PFSK-1 (cell line): ENCODE measurements at regions not wholly inside any gene's neighbourhood (a gene's known extent, or its start where the extent isn't known, plus 50 kb on each side); places are given as distances from the start of the nearest gene placed in this dataset.

Source experiments
- FOXP2 ChIP-seq: optimal IDR thresholded peaks from 2 replicates; pipeline ENCODE3; 2011; ENCODE audit warnings: borderline replicate concordance, control low read depth, inconsistent platforms; ENCODE audit not compliant: insufficient read depth; ENCODE audit errors: extremely low read length, extremely low read depth
- POLR2AphosphoS5 ChIP-seq: IDR thresholded peaks from 2 replicates; pipeline ENCODE4 v1.6.1; 2012; ENCODE audit warnings: low read depth, mild to moderate bottlenecking, control low read depth, low read length, moderate library complexity
- REST ChIP-seq, 2 experiments: IDR thresholded peaks; 2 replicates each; pipeline versions ENCODE4 v1.6.1 to v1.8.0; 2011 to 2012; ENCODE audit warnings: low read depth in 2 of 2, low read length in 2 of 2, control low read depth in 1 of 2, inconsistent platforms in 1 of 2, mild to moderate bottlenecking in 1 of 2, moderate library complexity in 1 of 2; ENCODE audit not compliant: insufficient read depth in 1 of 2
- SIN3A ChIP-seq: IDR thresholded peaks from 2 replicates; pipeline ENCODE4 v1.6.1; 2012; ENCODE audit warnings: mild to moderate bottlenecking, low read length, moderate library complexity, borderline replicate concordance; ENCODE audit not compliant: insufficient read depth
- TAF1 ChIP-seq: IDR thresholded peaks from 2 replicates; pipeline ENCODE4 v1.6.1; 2012; ENCODE audit warnings: low read length, control low read depth, borderline replicate concordance; ENCODE audit not compliant: insufficient read depth

- no peak for TF ChIP-seq POLR2AphosphoS5
- no peak for TF ChIP-seq FOXP2
- no peak for TF ChIP-seq SIN3A
- no peak for TF ChIP-seq TAF1
- TF ChIP-seq REST (IDR thresholded peaks at IDR 0.05; ENCODE audit: insufficient read depth in 1 of 2, low read depth in 2 of 2, low read length in 2 of 2) = no peak
Measured at GRCh38 chr4:163923092-163923491, 428.6 kb downstream of the TMA16 start.
